Neuronal stem cell (in vitro differentiated cells): ENCODE measurements at regions not wholly inside any gene's neighbourhood (a gene's known extent, or its start where the extent isn't known, plus 50 kb on each side); places are given as distances from the start of the nearest gene placed in this dataset.

ENCODE experiments used
- DNase-seq: peaks from one replicate; pipeline ENCODE4 v3.0.0-alpha.2; 2013; ENCODE audit warnings: low spot score
- H2AFZ ChIP-seq: one replicate; pipeline ENCODE4 v1.6.1; 2013; ENCODE audit warnings: mild to moderate bottlenecking, low read length, inconsistent platforms
- H2AK5ac ChIP-seq: 2 replicates; pipeline ENCODE4 v1.6.1; 2013; ENCODE audit warnings: low read depth, mild to moderate bottlenecking, inconsistent platforms, low read length, moderate library complexity, mixed read lengths
- H2BK120ac ChIP-seq: 2 replicates; pipeline ENCODE4 v1.6.1; 2013; ENCODE audit warnings: low read depth, mild to moderate bottlenecking, inconsistent platforms, low read length, moderate library complexity, mixed read lengths
- H2BK12ac ChIP-seq: one replicate; pipeline ENCODE4 v1.6.1; 2013; ENCODE audit warnings: low read length, inconsistent platforms
- H2BK15ac ChIP-seq: 2 replicates; pipeline ENCODE4 v1.6.1; 2013; ENCODE audit warnings: mild to moderate bottlenecking, low read length, inconsistent platforms, mixed read lengths
- H2BK5ac ChIP-seq: one replicate; pipeline ENCODE4 v1.6.1; 2013; ENCODE audit warnings: inconsistent platforms, mild to moderate bottlenecking, low read length, moderate library complexity
- H3K14ac ChIP-seq: one replicate; pipeline ENCODE4 v1.6.1; 2013; ENCODE audit warnings: low read length, inconsistent platforms
- H3K18ac ChIP-seq: 2 replicates; pipeline ENCODE4 v1.6.1; 2013; ENCODE audit warnings: low read length, inconsistent platforms
- H3K23ac ChIP-seq: 2 replicates; pipeline ENCODE4 v1.6.1; 2013; ENCODE audit warnings: low read depth, mild to moderate bottlenecking, mixed read lengths, low read length, inconsistent platforms; ENCODE audit not compliant: poor library complexity
- H3K27ac ChIP-seq: replicated peaks from 3 replicates; pipeline ENCODE4 v1.5.1; 2013; ENCODE audit warnings: low read length, inconsistent platforms
- H3K27me3 ChIP-seq, 3 experiments: 2 replicates each; pipeline ENCODE4 v1.6.1; 2013; ENCODE audit warnings: low read length in 3 of 3, mild to moderate bottlenecking in 2 of 3, inconsistent platforms in 1 of 3, low read depth in 1 of 3, mixed read lengths in 1 of 3, moderate library complexity in 1 of 3; ENCODE audit not compliant: control insufficient read depth in 3 of 3, insufficient read depth in 3 of 3
- H3K36me3 ChIP-seq, 2 donors: replicated peaks in 1 of 2; 2 replicates each; pipeline ENCODE4 v1.6.1; 2013; ENCODE audit warnings: low read length in 2 of 2; ENCODE audit not compliant: control insufficient read depth in 2 of 2, insufficient read depth in 2 of 2
- H3K4ac ChIP-seq: 2 replicates; pipeline ENCODE4 v1.6.1; 2013; ENCODE audit warnings: inconsistent platforms, mild to moderate bottlenecking, low read length, moderate library complexity
- H3K4me1 ChIP-seq, 2 donors: 1 replicate in 1 of 2; 2 replicates in 1 of 2; pipeline ENCODE4 v1.6.1; 2013; ENCODE audit warnings: low read length in 2 of 2, low read depth in 1 of 2; ENCODE audit not compliant: control insufficient read depth in 2 of 2, insufficient read depth in 1 of 2
- H3K4me2 ChIP-seq: one replicate; pipeline ENCODE4 v1.6.1; 2013; ENCODE audit warnings: mild to moderate bottlenecking, low read length, inconsistent platforms; ENCODE audit not compliant: insufficient read depth, poor library complexity, severe bottlenecking
- H3K4me3 ChIP-seq, 2 donors: 2 replicates each; pipeline ENCODE4 v1.5.1; 2013; ENCODE audit warnings: low read length in 2 of 2, mild to moderate bottlenecking in 2 of 2, inconsistent platforms in 1 of 2, moderate library complexity in 1 of 2
- H3K79me1 ChIP-seq: one replicate; pipeline ENCODE4 v1.6.1; 2013; ENCODE audit warnings: low read depth, mild to moderate bottlenecking, inconsistent platforms, low read length, moderate library complexity
- H3K9ac ChIP-seq: one replicate; pipeline ENCODE4 v1.6.1; 2013; ENCODE audit warnings: mild to moderate bottlenecking, low read depth, low read length, inconsistent platforms; ENCODE audit not compliant: poor library complexity
- H3K9me3 ChIP-seq, 2 donors: replicated peaks in 1 of 2; 2 replicates each; pipeline versions ENCODE3 to v1.6.1; 2013; ENCODE audit warnings: low read length in 2 of 2, mild to moderate bottlenecking in 2 of 2, inconsistent platforms in 1 of 2, low read depth in 1 of 2, mixed read lengths in 1 of 2, moderate library complexity in 1 of 2; ENCODE audit not compliant: control insufficient read depth in 2 of 2, insufficient read depth in 1 of 2
- H4K8ac ChIP-seq: one replicate; pipeline ENCODE4 v1.6.1; 2013; ENCODE audit warnings: low read depth, mild to moderate bottlenecking, inconsistent platforms, low read length, moderate library complexity
- H4K91ac ChIP-seq: one replicate; pipeline ENCODE4 v1.6.1; 2013; ENCODE audit warnings: low read length, low read depth, mild to moderate bottlenecking, inconsistent platforms; ENCODE audit not compliant: poor library complexity
- WGBS, 2 donors: extraction: QIAGEN DNeasy Blood & Tissue Kit; methylation state at CpG; one replicate each; pipeline ENCODE4 v1.1.7; 2013; ENCODE audit warnings: missing lambda C conversion rate in 2 of 2, mixed read lengths in 1 of 2; ENCODE audit not compliant: insufficient read length in 2 of 2, insufficient replicate concordance in 1 of 2; ENCODE audit errors: extremely low coverage in 2 of 2; 5-methylcytosine and 5-hydroxymethylcytosine counted together

DNA sequence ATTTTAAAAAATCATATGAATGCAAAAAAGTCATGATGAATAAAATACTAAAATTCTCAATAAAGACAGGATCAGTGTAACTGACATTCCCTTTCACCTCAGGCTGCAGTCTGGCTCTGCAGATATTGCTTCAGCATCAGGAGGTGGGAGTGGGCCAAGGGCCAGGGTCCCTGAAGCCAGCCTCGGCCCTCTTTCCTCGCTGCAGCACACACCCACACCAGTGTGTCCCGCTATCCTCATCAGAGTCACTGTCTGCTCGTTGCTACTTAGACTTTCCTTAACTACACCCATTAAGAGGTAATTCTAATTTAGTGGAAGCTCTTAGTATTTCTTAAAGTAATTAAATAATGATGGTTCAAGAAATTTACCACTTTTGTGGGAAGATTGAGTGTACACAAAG is 298.2 kb downstream of the UBE3D start:
- no peak overlapping the region for H2BK5ac ChIP-seq
- no peak overlapping the region for H3K4me2 ChIP-seq
- no peaks in the 10 kb centered on the region for H3K9me3 ChIP-seq
- no peaks in the 10 kb centered on the region for H3K27me3 ChIP-seq
- H3K4me3 ChIP-seq: no peak overlapping the region
- H4K8ac ChIP-seq: no peak overlapping the region
- no peak overlapping the region for H3K4ac ChIP-seq
- no peak overlapping the region for H3K9ac ChIP-seq
- H2AK5ac ChIP-seq: no peak overlapping the region
- H3K79me1 ChIP-seq: no peaks in the 10 kb centered on the region
- no peak overlapping the region for H2BK120ac ChIP-seq
- no peak overlapping the region for H3K14ac ChIP-seq
- no peak overlapping the region for H2BK15ac ChIP-seq
- H3K36me3 ChIP-seq: no peaks in the 10 kb centered on the region
- H4K91ac ChIP-seq: no peak overlapping the region
- H3K4me1 ChIP-seq: no peaks in the 10 kb centered on the region
- no CpG with 5 or more reads among the region's 4 CpGs for WGBS, 2 donors
- H3K18ac ChIP-seq: peak overlapping the region; percentile 73
- H2AFZ ChIP-seq: no peak overlapping the region
- H3K27ac ChIP-seq: no peak overlapping the region
- H3K23ac ChIP-seq: no peak overlapping the region
- DNase-seq: no peak
- H2BK12ac ChIP-seq: no peak overlapping the region

GRCh38 chr6:82772851-82773717 is 292.6 kb downstream of the UBE3D start:
- no peak overlapping the region for H2BK12ac ChIP-seq
- H3K4ac ChIP-seq: no peak overlapping the region
- peaks cover 4% of the 10 kb centered on the region in 2 donors for H3K4me1 ChIP-seq
- H3K36me3 ChIP-seq: no peaks in the 10 kb centered on the region
- no peak overlapping the region for H4K8ac ChIP-seq
- H2AK5ac ChIP-seq: no peak overlapping the region
- no peak overlapping the region for H3K23ac ChIP-seq
- H2BK120ac ChIP-seq: no peak overlapping the region
- no peak overlapping the region for H3K18ac ChIP-seq
- H2BK15ac ChIP-seq: no peak overlapping the region
- WGBS, 2 donors: no CpG with 5 or more reads among the region's 5 CpGs
- no peak overlapping the region for H3K27ac ChIP-seq
- no peak overlapping the region for H4K91ac ChIP-seq
- no peak overlapping the region for H3K14ac ChIP-seq
- H3K4me3 ChIP-seq: no peak overlapping the region
- H3K4me2 ChIP-seq: no peak overlapping the region
- no peaks in the 10 kb centered on the region for H3K9me3 ChIP-seq
- no peak overlapping the region for H2AFZ ChIP-seq
- no peaks in the 10 kb centered on the region for H3K27me3 ChIP-seq
- DNase-seq: no peak
- no peaks in the 10 kb centered on the region for H3K79me1 ChIP-seq
- no peak overlapping the region for H3K9ac ChIP-seq
- no peak overlapping the region for H2BK5ac ChIP-seq

GRCh38 chr6:82775361-82775760 is 290.3 kb downstream of the UBE3D start:
- H3K4me1 ChIP-seq: peaks cover 4 to 6% of the 10 kb centered on the region in 2 donors
- no peak overlapping the region for H2BK120ac ChIP-seq
- no peak overlapping the region for H3K14ac ChIP-seq
- H2AFZ ChIP-seq: no peak overlapping the region
- no peak overlapping the region for H2BK5ac ChIP-seq
- no peaks in the 10 kb centered on the region for H3K27me3 ChIP-seq
- no peak overlapping the region for H3K4me2 ChIP-seq
- no peak overlapping the region for H2AK5ac ChIP-seq
- no peaks in the 10 kb centered on the region for H3K79me1 ChIP-seq
- no peak overlapping the region for H2BK12ac ChIP-seq
- H3K9ac ChIP-seq: no peak overlapping the region
- H3K36me3 ChIP-seq: no peaks in the 10 kb centered on the region
- no peak overlapping the region for H3K4ac ChIP-seq
- no CpG with 5 or more reads among the region's 1 CpG for WGBS, 2 donors
- H4K91ac ChIP-seq: no peak overlapping the region
- no peaks in the 10 kb centered on the region for H3K9me3 ChIP-seq
- no peak for DNase-seq
- no peak overlapping the region for H3K18ac ChIP-seq
- H3K23ac ChIP-seq: no peak overlapping the region
- H2BK15ac ChIP-seq: no peak overlapping the region
- H3K27ac ChIP-seq: no peak overlapping the region
- H4K8ac ChIP-seq: no peak overlapping the region
- H3K4me3 ChIP-seq: no peak overlapping the region

DNA sequence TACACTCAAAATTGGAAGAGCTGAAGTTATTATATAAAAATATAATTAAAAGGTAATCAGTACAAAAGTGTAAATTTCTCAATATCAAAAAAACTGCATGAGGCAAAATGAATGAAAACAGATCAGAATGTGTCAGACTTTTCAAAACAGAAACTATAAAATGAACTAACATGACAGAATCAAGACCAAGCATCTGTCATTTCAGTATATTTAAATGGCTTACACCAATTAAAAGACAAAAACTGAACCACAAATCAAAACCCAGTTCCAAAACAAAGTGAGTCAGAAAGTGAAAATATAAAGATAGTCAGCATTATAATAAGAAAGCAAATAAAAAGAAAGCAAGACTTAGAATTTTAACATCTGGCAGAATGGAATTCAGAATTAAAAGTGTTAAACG is 289.7 kb downstream of the UBE3D start:
- Histone ChIP-seq H2BK120ac (no peak overlapping the region), H2BK15ac (no peak overlapping the region), H3K9me3 (no peaks in the 10 kb centered on the region), H2BK12ac (no peak overlapping the region), H2AK5ac (no peak overlapping the region), H3K4ac (no peak overlapping the region), H3K27me3 (no peaks in the 10 kb centered on the region), H4K8ac (no peak overlapping the region), H3K4me3 (no peak overlapping the region), H4K91ac (no peak overlapping the region), H3K27ac (no peak overlapping the region), H3K14ac (no peak overlapping the region), H2AFZ (no peak overlapping the region), H3K18ac (no peak overlapping the region), H3K4me2 (no peak overlapping the region), H2BK5ac (no peak overlapping the region), H3K36me3 (no peaks in the 10 kb centered on the region), H3K9ac (no peak overlapping the region), H3K23ac (no peak overlapping the region), H3K79me1 (no peaks in the 10 kb centered on the region), H3K4me1 (peaks cover 4 to 6% of the 10 kb centered on the region in 2 donors)
- no peak for DNase-seq
- WGBS, 2 donors: no CpG with 5 or more reads among the region's 1 CpG
